ENCODE measurements at regions not wholly inside any gene's neighbourhood (a gene's known extent, or its start where the extent isn't known, plus 50 kb on each side); places are given as distances from the start of the nearest gene placed in this dataset.

GRCh38 chr5:58370606-58371005 is 89.3 kb downstream of the PLK2 start:
- TF ChIP-seq EZH2 (IDR thresholded peaks at IDR 0.05; ENCODE audit: borderline replicate concordance, low read depth, low read length, severe bottlenecking): no peak
- TF ChIP-seq CTCF (IDR thresholded peaks at IDR 0.05; ENCODE audit: borderline replicate concordance, extremely low read depth, low read length, poor library complexity, severe bottlenecking): no peak
